Stimulated activated CD4-positive, alpha-beta T cell treated with anti-CD3 and anti-CD28 coated beads, Interleukin-1b, Interleukin-23, amount 100 ng/mL, for 24 hours (primary cell): ENCODE measurements at regions not wholly inside any gene's neighbourhood (a gene's known extent, or its start where the extent isn't known, plus 50 kb on each side); places are given as distances from the start of the nearest gene placed in this dataset.

Experiments
- DNase-seq, 4 experiments: peaks; one replicate each; pipeline ENCODE4 v3.0.0-alpha.2; 2020; ENCODE audit warnings: low read depth in 4 of 4, low spot score in 1 of 4

DNA sequence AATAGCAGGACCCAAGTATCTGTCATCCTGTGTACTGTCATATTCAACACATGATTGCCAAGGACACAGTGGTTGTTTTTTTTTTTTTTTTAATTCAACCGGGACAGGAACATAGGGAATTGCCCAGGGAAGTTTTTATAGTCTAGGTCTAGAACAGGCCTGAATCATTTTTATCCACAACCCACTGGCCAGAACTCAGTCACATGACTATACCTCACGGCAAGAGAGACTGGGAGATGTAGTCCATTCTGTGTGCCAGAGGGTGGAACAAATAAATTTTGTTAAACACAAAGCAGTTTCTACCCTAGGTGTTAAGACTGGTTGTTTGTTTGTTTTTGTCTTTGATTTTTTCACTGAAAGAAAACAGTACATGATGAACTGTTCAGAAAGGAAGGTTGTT, 105.8 kb upstream of the SMARCA2 start:
- no peak for DNase-seq

- DNase-seq: no peak
Observed at GRCh38 chr9:1910269-1910811, 104.8 kb upstream of the SMARCA2 start.

DNA sequence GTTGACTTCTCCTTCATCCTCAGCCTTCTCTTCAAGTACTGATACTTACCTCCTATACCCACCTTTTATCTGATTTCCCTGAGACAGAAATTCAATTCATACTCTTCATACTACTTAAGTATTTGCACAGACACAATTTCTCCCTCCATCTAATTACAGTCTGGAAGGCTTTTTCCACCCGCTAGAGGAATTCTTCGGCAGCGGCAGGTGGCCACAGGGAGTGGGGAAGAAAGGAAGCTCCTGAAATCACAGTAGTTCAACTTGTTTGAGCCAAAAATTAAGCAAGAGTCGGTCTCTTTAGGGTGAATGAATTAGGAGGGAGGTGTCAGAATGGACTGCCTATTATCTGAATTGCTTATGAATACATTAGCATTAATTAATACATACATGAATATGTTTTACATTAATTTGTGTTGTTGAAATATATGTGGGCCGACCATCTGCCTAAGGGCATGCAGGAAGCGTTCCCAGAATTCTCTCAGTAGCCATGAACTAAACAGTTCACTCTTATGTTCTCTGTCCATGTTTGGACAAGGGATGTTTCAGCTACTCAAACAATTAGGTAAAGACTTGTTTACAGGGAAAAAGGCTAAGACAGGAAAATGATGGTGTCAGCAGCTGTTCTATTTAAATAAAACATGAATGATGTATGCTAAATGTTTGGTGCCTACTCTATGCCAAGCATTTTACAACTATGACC, 101.4 kb upstream of the SMARCA2 start:
- no peak for DNase-seq

DNA sequence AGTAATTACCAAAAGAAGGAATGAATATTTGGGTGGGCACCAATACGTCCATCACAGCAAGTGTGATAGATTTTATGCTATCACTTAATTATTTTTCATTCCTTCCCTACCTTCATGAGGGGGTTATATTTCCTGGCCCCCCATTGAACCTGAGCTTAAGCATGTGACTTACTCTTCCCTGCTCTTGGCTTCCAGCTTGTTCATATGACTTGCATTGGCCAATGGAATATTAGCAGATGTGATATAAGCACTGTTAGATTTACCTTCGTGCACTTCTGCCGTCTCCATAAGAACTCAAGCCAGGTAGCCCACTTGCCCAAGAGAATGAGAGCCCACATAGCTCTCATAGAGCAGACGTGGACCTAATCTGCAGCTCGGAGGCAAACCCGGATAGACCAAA, 99.1 kb upstream of the SMARCA2 start:
- DNase-seq: no peak

DNA sequence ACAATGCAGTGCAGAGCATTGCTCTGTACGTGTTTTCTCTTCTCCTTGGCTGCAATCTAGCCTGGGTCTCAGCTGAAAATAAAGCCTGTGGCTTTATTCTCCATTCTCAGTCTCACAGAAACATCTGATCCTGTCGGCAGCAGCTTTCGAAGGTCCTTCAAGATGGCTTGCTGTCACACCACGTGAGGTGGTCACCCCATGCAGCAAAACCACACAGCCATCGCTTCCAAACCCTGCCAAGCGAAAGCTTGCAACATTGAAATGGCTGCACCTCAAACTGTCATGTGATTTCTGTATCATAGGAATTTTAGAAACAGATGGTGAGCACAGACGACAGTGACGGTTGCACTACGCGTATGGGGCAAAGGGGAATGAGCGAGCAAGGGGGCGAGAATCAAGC, 98.5 kb upstream of the SMARCA2 start:
- no peak for DNase-seq

GRCh38 chr9:1917396-1917935, 97.7 kb upstream of the SMARCA2 start:
- no peak for DNase-seq

DNA sequence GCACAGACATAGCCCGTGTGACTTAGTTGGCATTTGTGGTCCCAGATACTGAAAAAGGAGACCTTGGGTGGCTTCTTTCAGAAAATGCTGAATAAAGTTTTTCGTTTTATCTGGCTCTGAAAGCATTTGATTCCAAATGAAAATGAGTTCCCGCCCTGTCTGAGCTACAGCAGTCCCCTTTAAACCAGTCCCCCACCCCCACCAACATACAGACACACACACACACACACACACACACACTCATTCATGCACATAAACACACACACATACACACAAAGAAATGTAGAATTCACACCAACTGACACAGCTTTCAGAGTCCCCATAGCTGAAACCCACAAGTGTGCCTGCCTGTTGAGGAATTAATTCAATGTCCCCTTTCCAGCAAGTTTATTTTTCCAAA, 97.0 kb upstream of the SMARCA2 start:
- DNase-seq: no peak

- DNase-seq: no peak
Observed at GRCh38 chr9:1918622-1919021, 96.5 kb upstream of the SMARCA2 start.

GRCh38 chr9:1919229-1919628, 95.9 kb upstream of the SMARCA2 start:
- no peak for DNase-seq

- DNase-seq: no peak
Observed at GRCh38 chr9:1920386-1920785, 94.8 kb upstream of the SMARCA2 start.

GRCh38 chr9:1922026-1922425, 93.1 kb upstream of the SMARCA2 start:
- DNase-seq: no peak

- no peak for DNase-seq
Observed at GRCh38 chr9:1927546-1927945, 87.6 kb upstream of the SMARCA2 start.

GRCh38 chr9:1929134-1929533, 86.0 kb upstream of the SMARCA2 start:
- DNase-seq: no peak

GRCh38 chr9:1929722-1930244, 85.4 kb upstream of the SMARCA2 start:
- no peak for DNase-seq

- DNase-seq: peak in 1 of 4 experiments; percentile 9
Observed at GRCh38 chr9:1930245-1930736, 84.9 kb upstream of the SMARCA2 start.

- no peak for DNase-seq
Observed at GRCh38 chr9:1938135-1938534, 77.0 kb upstream of the SMARCA2 start.

- no peak for DNase-seq
Observed at GRCh38 chr9:1938675-1939170, 76.4 kb upstream of the SMARCA2 start.

- DNase-seq: no peak
Observed at GRCh38 chr9:1939466-1939865, 75.7 kb upstream of the SMARCA2 start.

DNA sequence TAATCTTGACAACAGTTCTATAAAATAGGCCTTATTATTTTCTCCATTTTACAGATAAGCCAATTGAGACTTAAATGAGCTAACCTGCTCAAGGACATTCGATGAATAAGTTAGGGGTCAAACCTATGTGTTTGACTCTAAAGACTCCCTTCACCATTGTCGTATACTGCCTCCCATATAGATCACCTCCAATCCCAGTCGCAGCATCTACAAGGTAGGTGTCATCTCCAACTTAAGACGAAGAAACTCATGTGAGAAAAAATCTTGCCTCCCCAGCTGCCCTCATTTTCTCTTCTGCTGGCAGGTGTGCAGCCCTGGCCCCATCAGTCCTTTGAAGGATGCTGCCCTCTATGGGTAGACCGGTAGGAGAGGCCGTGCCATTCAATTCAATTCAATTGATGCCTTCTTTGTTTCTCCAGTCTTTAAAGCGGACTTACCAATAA, 75.2 kb upstream of the SMARCA2 start:
- DNase-seq: peak; percentile 6 to 23 (median 9)

DNA sequence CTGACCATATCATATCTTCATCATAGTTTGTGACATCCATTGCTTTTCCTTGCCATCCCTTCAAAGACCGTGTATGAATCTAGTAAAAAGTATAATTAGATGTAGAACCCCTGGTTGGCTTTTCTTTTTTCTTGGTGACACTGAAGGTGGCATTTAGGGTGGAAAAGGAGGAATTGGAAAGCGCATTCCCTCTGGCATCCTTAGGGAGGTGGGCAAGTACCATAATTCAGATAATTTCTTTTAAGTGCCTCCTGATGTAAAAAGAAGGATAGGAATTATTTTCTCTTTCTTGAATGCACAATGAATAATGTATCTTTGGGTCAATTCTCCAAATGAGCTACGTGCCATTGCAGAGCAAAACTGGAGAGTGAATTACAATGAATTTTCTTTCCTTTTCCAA, 73.2 kb upstream of the SMARCA2 start:
- no peak for DNase-seq

- DNase-seq: no peak
Observed at GRCh38 chr9:1946526-1947283, 68.4 kb upstream of the SMARCA2 start.

GRCh38 chr9:1947438-1947837, 67.7 kb upstream of the SMARCA2 start:
- no peak for DNase-seq
